ENCODE measurements at regions not wholly inside any gene's neighbourhood (a gene's known extent, or its start where the extent isn't known, plus 50 kb on each side); places are given as distances from the start of the nearest gene placed in this dataset.

DNA sequence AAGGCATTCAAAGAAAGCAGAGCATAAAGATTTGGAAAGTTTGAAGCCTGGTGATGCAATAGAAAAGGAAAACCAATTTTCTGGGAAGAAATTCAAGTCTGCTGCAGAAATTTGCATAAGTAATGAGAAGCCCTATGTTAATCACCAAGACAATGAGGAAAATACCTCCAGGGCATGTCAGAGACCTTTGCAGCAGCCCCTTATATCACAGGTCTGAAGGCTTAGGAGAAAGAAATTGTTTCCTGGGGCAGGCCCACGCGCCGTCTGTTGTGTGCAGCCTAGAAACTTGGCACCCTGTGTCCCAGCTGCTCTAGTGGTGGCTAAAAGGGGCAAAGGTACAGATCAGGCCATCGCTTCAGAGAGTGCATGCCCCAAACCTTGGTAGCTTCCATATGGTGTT lies 495.3 kb upstream of the CDH6 start:
- no peaks in the 10 kb centered on the region for H3K9me2 ChIP-seq (ENCODE audit: insufficient read depth, low read length)
- no peak overlapping the region for H3K4me3 ChIP-seq (ENCODE audit: low read depth, low read length, poor library complexity, severe bottlenecking)
- BruUV-seq (replicated peaks), result no TSS peak
- no peaks in the 10 kb centered on the region for H3K9me3 ChIP-seq (ENCODE audit: low read length)
- no peak overlapping the region for H3K27ac ChIP-seq (ENCODE audit: low read depth, low read length, poor library complexity, severe bottlenecking)
- H3K79me2 ChIP-seq (ENCODE audit: insufficient read depth, low read depth, low read length), result no peaks in the 10 kb centered on the region
- H3K4me2 ChIP-seq (ENCODE audit: low read length), result no peak overlapping the region
- no peaks in the 10 kb centered on the region for H3K36me3 ChIP-seq (ENCODE audit: insufficient read depth, low read length)
- no peak overlapping the region for H2AFZ ChIP-seq (ENCODE audit: low read length)
- TF ChIP-seq EZH2phosphoT487 (IDR thresholded peaks at IDR 0.05; ENCODE audit: borderline replicate concordance, low read depth, low read length), result no peak
- TF ChIP-seq, protein P1, sequence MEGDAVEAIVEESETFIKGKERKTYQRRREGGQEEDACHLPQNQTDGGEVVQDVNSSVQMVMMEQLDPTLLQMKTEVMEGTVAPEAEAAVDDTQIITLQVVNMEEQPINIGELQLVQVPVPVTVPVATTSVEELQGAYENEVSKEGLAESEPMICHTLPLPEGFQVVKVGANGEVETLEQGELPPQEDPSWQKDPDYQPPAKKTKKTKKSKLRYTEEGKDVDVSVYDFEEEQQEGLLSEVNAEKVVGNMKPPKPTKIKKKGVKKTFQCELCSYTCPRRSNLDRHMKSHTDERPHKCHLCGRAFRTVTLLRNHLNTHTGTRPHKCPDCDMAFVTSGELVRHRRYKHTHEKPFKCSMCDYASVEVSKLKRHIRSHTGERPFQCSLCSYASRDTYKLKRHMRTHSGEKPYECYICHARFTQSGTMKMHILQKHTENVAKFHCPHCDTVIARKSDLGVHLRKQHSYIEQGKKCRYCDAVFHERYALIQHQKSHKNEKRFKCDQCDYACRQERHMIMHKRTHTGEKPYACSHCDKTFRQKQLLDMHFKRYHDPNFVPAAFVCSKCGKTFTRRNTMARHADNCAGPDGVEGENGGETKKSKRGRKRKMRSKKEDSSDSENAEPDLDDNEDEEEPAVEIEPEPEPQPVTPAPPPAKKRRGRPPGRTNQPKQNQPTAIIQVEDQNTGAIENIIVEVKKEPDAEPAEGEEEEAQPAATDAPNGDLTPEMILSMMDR (conservative IDR thresholded peaks at IDR 0.05; ENCODE audit: low read length), result no peak
- DNase-seq (ENCODE audit: low spot score), result no peak
- intact Hi-C loops (cut with micrococcal nuclease; ENCODE audit: unreplicated experiment), result no loop called here
- ChIA-PET POLR2A (no interaction called here), CTCF (ENCODE audit: unreplicated experiment) (no interaction called here)
- no peaks in the 10 kb centered on the region for H4K20me1 ChIP-seq (ENCODE audit: insufficient read depth, low read length)
- H3K4me1 ChIP-seq (ENCODE audit: insufficient read depth, low read length, poor library complexity, severe bottlenecking), result no peaks in the 10 kb centered on the region

DNA sequence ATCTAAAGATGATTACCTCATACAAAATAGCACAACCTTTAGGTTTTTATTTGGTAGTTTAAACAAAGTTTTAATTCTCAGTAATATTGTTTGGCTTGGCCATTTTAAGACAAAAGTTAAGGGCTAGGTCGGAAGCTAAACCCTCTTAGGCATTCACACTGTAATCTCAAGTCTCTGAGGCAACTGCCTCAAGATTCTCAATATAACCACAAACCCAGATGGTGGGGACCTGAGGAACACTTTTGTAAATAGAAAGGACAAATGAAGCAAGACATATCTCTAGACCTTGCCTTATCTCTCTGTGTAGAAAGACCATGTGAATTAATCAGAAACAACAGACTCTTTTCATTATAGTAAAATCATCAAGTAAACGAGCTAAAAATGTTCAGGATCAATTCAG lies 500.2 kb upstream of the CDH6 start:
- ChIA-PET CTCF (ENCODE audit: unreplicated experiment) (no interaction called here), POLR2A (no interaction called here)
- Histone ChIP-seq H2AFZ (ENCODE audit: low read length) (no peak overlapping the region), H3K79me2 (ENCODE audit: insufficient read depth, low read depth, low read length) (no peaks in the 10 kb centered on the region), H3K4me3 (ENCODE audit: low read depth, low read length, poor library complexity, severe bottlenecking) (no peak overlapping the region), H3K36me3 (ENCODE audit: insufficient read depth, low read length) (no peaks in the 10 kb centered on the region), H3K9me2 (ENCODE audit: insufficient read depth, low read length) (no peaks in the 10 kb centered on the region), H4K20me1 (ENCODE audit: insufficient read depth, low read length) (no peaks in the 10 kb centered on the region), H3K9me3 (ENCODE audit: low read length) (no peaks in the 10 kb centered on the region), H3K27ac (ENCODE audit: low read depth, low read length, poor library complexity, severe bottlenecking) (no peak overlapping the region), H3K4me2 (ENCODE audit: low read length) (no peak overlapping the region), H3K4me1 (ENCODE audit: insufficient read depth, low read length, poor library complexity, severe bottlenecking) (no peaks in the 10 kb centered on the region)
- no peak for DNase-seq (ENCODE audit: low spot score)
- TF ChIP-seq, protein P1 (conservative IDR thresholded peaks at IDR 0.05; ENCODE audit: low read length), result no peak
- no peak for TF ChIP-seq EZH2phosphoT487 (IDR thresholded peaks at IDR 0.05; ENCODE audit: borderline replicate concordance, low read depth, low read length)
- no TSS peak for BruUV-seq (replicated peaks)
- intact Hi-C loops (cut with micrococcal nuclease; ENCODE audit: unreplicated experiment), result no loop called here

DNA sequence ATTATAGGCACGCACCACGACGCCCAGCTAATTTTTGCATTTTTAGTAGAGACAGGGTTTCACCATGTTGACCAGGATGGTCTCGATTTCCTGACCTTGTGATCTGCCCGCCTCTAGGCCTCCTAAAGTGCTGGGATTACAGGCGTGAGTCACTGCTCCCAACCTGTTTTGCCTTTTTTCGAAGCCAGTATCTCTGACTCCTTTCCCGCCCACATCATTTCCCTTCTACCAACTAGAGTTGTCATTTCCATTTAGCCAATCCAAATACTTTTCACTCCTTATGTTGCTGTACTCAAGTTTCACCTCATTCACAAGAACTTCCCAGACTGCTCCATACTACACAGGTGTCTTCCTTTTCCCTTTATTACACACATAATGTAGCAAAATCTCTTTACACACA lies 502.6 kb upstream of the CDH6 start:
- H3K9me2 ChIP-seq (ENCODE audit: insufficient read depth, low read length), result no peaks in the 10 kb centered on the region
- ChIA-PET CTCF (ENCODE audit: unreplicated experiment) (no interaction called here), POLR2A (no interaction called here)
- no peaks in the 10 kb centered on the region for H3K4me1 ChIP-seq (ENCODE audit: insufficient read depth, low read length, poor library complexity, severe bottlenecking)
- no peak overlapping the region for H3K4me3 ChIP-seq (ENCODE audit: low read depth, low read length, poor library complexity, severe bottlenecking)
- no peak for DNase-seq (ENCODE audit: low spot score)
- no TSS peak for BruUV-seq (replicated peaks)
- H3K27ac ChIP-seq (ENCODE audit: low read depth, low read length, poor library complexity, severe bottlenecking), result no peak overlapping the region
- no peaks in the 10 kb centered on the region for H3K36me3 ChIP-seq (ENCODE audit: insufficient read depth, low read length)
- TF ChIP-seq, protein P1 (conservative IDR thresholded peaks at IDR 0.05; ENCODE audit: low read length), result no peak
- TF ChIP-seq EZH2phosphoT487 (IDR thresholded peaks at IDR 0.05; ENCODE audit: borderline replicate concordance, low read depth, low read length), result no peak
- no peaks in the 10 kb centered on the region for H4K20me1 ChIP-seq (ENCODE audit: insufficient read depth, low read length)
- intact Hi-C loops (cut with micrococcal nuclease; ENCODE audit: unreplicated experiment), result no loop called here
- no peaks in the 10 kb centered on the region for H3K79me2 ChIP-seq (ENCODE audit: insufficient read depth, low read depth, low read length)
- H3K4me2 ChIP-seq (ENCODE audit: low read length), result no peak overlapping the region
- H3K9me3 ChIP-seq (ENCODE audit: low read length), result no peaks in the 10 kb centered on the region
- no peak overlapping the region for H2AFZ ChIP-seq (ENCODE audit: low read length)

Data from OCI-LY7 (cell line).